AG04450 (cell line): ENCODE measurements at regions not wholly inside any gene's neighbourhood (a gene's known extent, or its start where the extent isn't known, plus 50 kb on each side); places are given as distances from the start of the nearest gene placed in this dataset.

Experiments
- CTCF ChIA-PET: fragments of 300-600, 350-600 bp; formaldehyde crosslinking; extraction: SDS; loops from one replicate; lab custom pipeline; 2022; ENCODE audit warnings: antibody characterized with exemption, inconsistent platforms; lab: Charles Lee
- POLR2A ChIA-PET: fragments of 350-600 bp; formaldehyde crosslinking; extraction: SDS; loops from one replicate; lab custom pipeline; 2021; ENCODE audit warnings: antibody characterized with exemption, inconsistent platforms; lab: Yijun Ruan, JAX
- DNase-seq: peaks from one replicate; pipeline ENCODE4 v3.0.0-alpha.2; 2011; ENCODE audit warnings: low read depth, low spot score
- H3K27ac ChIP-seq: one replicate; pipeline ENCODE4 v1.5.1; 2012; ENCODE audit warnings: low read depth, low read length, control low read depth
- H3K27me3 ChIP-seq: one replicate; pipeline ENCODE4 v1.6.0; 2012; ENCODE audit warnings: low read length; ENCODE audit not compliant: control insufficient read depth, insufficient read depth
- H3K4me3 ChIP-seq: 2 replicates; pipeline ENCODE4 v1.5.1; 2011; ENCODE audit warnings: mild to moderate bottlenecking, low read depth, low read length, control low read depth
- H3K9me3 ChIP-seq: 2 replicates; pipeline ENCODE4 v1.5.1; 2012; ENCODE audit warnings: low read length; ENCODE audit not compliant: control insufficient read depth, insufficient read depth
- TF ChIP-seq, protein P1 (sequence below): IDR thresholded peaks from 2 replicates; pipeline ENCODE4 v1.5.1; 2011; ENCODE audit warnings: low read depth, low read length, control low read depth, inconsistent platforms

DNA sequence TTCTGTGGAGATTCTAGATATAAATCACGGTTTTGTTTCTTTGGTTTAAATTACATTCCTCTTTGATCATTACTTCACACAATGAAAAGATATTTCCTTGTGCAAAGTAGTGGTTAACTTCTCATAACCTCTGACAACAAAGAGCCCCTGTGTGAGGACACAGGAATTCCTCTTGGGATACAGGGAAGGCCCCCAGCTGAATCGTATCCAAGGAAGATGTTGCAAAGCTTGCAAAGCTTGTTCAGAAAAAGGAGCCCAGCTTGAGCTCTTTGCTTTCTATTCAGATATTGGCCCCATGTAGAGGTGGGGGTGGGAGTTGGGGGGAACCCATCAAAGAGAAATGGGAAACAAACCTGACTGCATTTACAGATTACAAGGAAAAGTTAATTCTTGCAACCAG is 145.7 kb downstream of the RELL1 start:
- TF ChIP-seq, protein P1, sequence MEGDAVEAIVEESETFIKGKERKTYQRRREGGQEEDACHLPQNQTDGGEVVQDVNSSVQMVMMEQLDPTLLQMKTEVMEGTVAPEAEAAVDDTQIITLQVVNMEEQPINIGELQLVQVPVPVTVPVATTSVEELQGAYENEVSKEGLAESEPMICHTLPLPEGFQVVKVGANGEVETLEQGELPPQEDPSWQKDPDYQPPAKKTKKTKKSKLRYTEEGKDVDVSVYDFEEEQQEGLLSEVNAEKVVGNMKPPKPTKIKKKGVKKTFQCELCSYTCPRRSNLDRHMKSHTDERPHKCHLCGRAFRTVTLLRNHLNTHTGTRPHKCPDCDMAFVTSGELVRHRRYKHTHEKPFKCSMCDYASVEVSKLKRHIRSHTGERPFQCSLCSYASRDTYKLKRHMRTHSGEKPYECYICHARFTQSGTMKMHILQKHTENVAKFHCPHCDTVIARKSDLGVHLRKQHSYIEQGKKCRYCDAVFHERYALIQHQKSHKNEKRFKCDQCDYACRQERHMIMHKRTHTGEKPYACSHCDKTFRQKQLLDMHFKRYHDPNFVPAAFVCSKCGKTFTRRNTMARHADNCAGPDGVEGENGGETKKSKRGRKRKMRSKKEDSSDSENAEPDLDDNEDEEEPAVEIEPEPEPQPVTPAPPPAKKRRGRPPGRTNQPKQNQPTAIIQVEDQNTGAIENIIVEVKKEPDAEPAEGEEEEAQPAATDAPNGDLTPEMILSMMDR = no peak
- CTCF ChIA-PET = no interaction called here
- no peak for DNase-seq
- no peaks in the 10 kb centered on the region for H3K9me3 ChIP-seq
- no peaks in the 10 kb centered on the region for H3K27me3 ChIP-seq
- H3K4me3 ChIP-seq = no peak overlapping the region
- H3K27ac ChIP-seq = no peak overlapping the region
- POLR2A ChIA-PET = no interaction called here

DNA sequence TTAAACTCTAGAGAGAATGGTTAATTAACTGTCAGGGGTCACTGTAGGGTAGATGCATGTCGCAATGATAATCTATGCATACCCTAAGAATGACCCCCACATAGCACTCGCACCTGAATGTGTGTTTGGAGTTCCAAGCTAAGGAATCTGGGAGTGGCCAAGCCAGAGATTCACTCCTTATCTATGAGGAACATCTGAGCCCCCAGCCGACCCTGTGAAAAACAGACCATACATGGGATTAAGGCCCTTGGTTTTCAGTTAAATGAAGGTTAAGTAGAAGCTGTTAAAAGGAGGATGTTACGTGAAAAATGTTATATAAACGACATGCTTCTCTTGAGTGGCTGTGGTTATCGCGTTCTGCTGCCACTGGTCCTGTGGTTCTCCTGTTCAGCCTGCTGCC is 147.2 kb downstream of the RELL1 start:
- POLR2A ChIA-PET = no interaction called here
- no peaks in the 10 kb centered on the region for H3K27me3 ChIP-seq
- DNase-seq = no peak
- CTCF ChIA-PET = no interaction called here
- TF ChIP-seq, protein P1 = no peak
- no peak overlapping the region for H3K4me3 ChIP-seq
- H3K9me3 ChIP-seq = no peaks in the 10 kb centered on the region
- no peak overlapping the region for H3K27ac ChIP-seq

GRCh38 chr4:37537484-37537883 is 148.7 kb downstream of the RELL1 start:
- no peak for DNase-seq
- Histone ChIP-seq H3K4me3 (no peak overlapping the region), H3K9me3 (no peaks in the 10 kb centered on the region), H3K27ac (no peak overlapping the region), H3K27me3 (no peaks in the 10 kb centered on the region)
- POLR2A ChIA-PET = no interaction called here
- CTCF ChIA-PET = no interaction called here
- TF ChIP-seq, protein P1 = no peak

- ChIA-PET CTCF (no interaction called here), POLR2A (no interaction called here)
- Histone ChIP-seq H3K27ac (no peak overlapping the region), H3K4me3 (no peak overlapping the region), H3K9me3 (no peaks in the 10 kb centered on the region), H3K27me3 (no peaks in the 10 kb centered on the region)
- DNase-seq = no peak
- TF ChIP-seq, protein P1 = no peak
These were observed 150.3 kb downstream of the RELL1 start for GRCh38 chr4:37535872-37536271.

- CTCF ChIA-PET = interaction anchor here (1.0 kb wide), 1 partner anchor 33 kb away, joined by 5 read pairs; no protein-coding TSS in a partner anchor
- Histone ChIP-seq H3K9me3 (no peaks in the 10 kb centered on the region), H3K27me3 (peaks cover 2% of the 10 kb centered on the region), H3K4me3 (no peak overlapping the region), H3K27ac (no peak overlapping the region)
- no peak for DNase-seq
- TF ChIP-seq, protein P1 = no peak
- POLR2A ChIA-PET = no interaction called here
These were observed 152.7 kb downstream of the RELL1 start for GRCh38 chr4:37533286-37534033.
